AG04450 (cell line): ENCODE measurements at regions not wholly inside any gene's neighbourhood (a gene's known extent, or its start where the extent isn't known, plus 50 kb on each side); places are given as distances from the start of the nearest gene placed in this dataset. TPM values are rescaled to one million over a fixed set of nuclear protein-coding genes. Genes with fewer than 3 reads are reported as not detected.
"Not testable (repeated sequence)": the region's sequence is repeated elsewhere in the genome, so short reads cannot be mapped to it uniquely, and the experiment has no call there.

ENCODE experiments used
- CTCF ChIA-PET: fragments of 300-600, 350-600 bp; formaldehyde crosslinking; extraction: SDS; loops from one replicate; lab custom pipeline; 2022; ENCODE audit warnings: antibody characterized with exemption, inconsistent platforms; lab: Charles Lee
- POLR2A ChIA-PET: fragments of 350-600 bp; formaldehyde crosslinking; extraction: SDS; loops from one replicate; lab custom pipeline; 2021; ENCODE audit warnings: antibody characterized with exemption, inconsistent platforms; lab: Yijun Ruan, JAX
- DNase-seq: peaks from one replicate; pipeline ENCODE4 v3.0.0-alpha.2; 2011; ENCODE audit warnings: low read depth, low spot score
- H3K27ac ChIP-seq: one replicate; pipeline ENCODE4 v1.5.1; 2012; ENCODE audit warnings: low read depth, low read length, control low read depth
- H3K27me3 ChIP-seq: one replicate; pipeline ENCODE4 v1.6.0; 2012; ENCODE audit warnings: low read length; ENCODE audit not compliant: control insufficient read depth, insufficient read depth
- H3K4me3 ChIP-seq: 2 replicates; pipeline ENCODE4 v1.5.1; 2011; ENCODE audit warnings: mild to moderate bottlenecking, low read depth, low read length, control low read depth
- H3K9me3 ChIP-seq: 2 replicates; pipeline ENCODE4 v1.5.1; 2012; ENCODE audit warnings: low read length; ENCODE audit not compliant: control insufficient read depth, insufficient read depth
- small RNA-seq: library from RNA; depleted of rRNA; stranded (forward); fragments of <200 nt; gene quantifications from one replicate; pipeline ENCODE3, GENCODE V24; 2012; ENCODE audit warnings: low read depth; ENCODE audit not compliant: insufficient read length

GRCh38 chr15:23225756-23226729 is 89.4 kb upstream of the GOLGA6L1 start:
- CTCF ChIA-PET: interaction anchor here (0.7 kb wide), 1 partner anchor 242 kb away, joined by 4 read pairs; no protein-coding TSS in a partner anchor
- DNase-seq, H3K4me3 ChIP-seq, H3K27ac ChIP-seq, H3K9me3 ChIP-seq, POLR2A ChIA-PET, H3K27me3 ChIP-seq: not testable (repeated sequence)

DNA sequence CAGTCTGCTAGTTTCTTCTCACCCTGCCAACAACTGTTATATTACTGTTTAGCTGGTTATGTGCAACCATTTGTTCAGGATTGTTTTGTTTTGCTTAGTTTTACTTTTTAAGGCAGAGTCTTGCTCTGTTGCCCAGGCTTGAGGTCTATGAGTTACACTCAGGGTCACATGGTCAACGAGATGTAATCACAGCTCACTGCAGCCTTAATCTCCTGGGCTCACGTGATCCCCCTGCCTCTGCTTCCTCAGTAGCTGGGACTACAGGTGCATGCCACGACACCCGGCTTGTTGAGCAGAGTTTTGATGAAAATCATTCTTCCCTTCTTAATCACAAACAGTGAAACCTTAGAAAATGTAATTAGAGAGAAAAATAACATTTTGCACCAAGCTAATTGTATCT is 72.8 kb upstream of the GOLGA6L1 start:
- POLR2A ChIA-PET, CTCF ChIA-PET, H3K27me3 ChIP-seq, H3K9me3 ChIP-seq, H3K4me3 ChIP-seq, DNase-seq, H3K27ac ChIP-seq: not testable (repeated sequence)

GRCh38 chr15:23199811-23200465 is 63.3 kb upstream of the GOLGA6L1 start:
- H3K27me3 ChIP-seq, POLR2A ChIA-PET, DNase-seq, H3K9me3 ChIP-seq, CTCF ChIA-PET, H3K27ac ChIP-seq, H3K4me3 ChIP-seq: not testable (repeated sequence)

GRCh38 chr15:23198375-23198774 is 61.8 kb upstream of the GOLGA6L1 start:
- DNase-seq, CTCF ChIA-PET, H3K27ac ChIP-seq, H3K4me3 ChIP-seq, H3K9me3 ChIP-seq, POLR2A ChIA-PET, H3K27me3 ChIP-seq: not testable (repeated sequence)

DNA sequence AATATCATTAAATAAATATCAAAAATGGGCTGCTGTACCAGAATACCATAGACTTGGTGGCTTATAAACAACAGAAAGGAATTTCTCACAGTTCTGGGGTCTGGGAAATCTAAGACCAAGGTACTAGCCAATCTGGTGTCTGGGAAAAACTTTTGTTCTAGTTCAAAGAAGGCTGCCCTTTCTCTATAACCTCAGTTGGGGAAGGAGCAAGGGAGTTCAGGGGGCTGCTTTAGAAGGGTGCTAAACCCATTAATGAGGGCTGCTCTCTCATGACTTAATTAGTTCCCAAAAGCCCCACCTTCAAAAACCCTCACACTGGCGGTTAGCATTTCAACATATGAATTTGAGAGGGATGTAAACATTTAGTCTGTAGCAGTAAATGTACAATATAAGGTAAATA is 55.7 kb upstream of the GOLGA6L1 start:
- H3K27me3 ChIP-seq, POLR2A ChIA-PET, H3K9me3 ChIP-seq, DNase-seq, H3K4me3 ChIP-seq, H3K27ac ChIP-seq, CTCF ChIA-PET: not testable (repeated sequence)

Small RNAs in the stretch of these regions (small RNA-seq; reads per million reads assigned to genes)
- gene AC116165.2 (not detected), gene MIR4509-1 (not detected)
